ENCODE measurements at regions not wholly inside any gene's neighbourhood (a gene's known extent, or its start where the extent isn't known, plus 50 kb on each side); places are given as distances from the start of the nearest gene placed in this dataset.
A peak's percentile ranks its signal among the peaks of the same experiment; 100 is the strongest.

- FAIRE-seq = no peak
- TF ChIP-seq CTCF (IDR thresholded peaks at IDR 0.05; ENCODE audit: insufficient read depth, missing control alignments) = no peak
- DNase-seq (ENCODE audit: insufficient read length, low spot score) = no peak
Observed at GRCh38 chr2:75337619-75338018, 138.3 kb upstream of the TACR1 start.

- TF ChIP-seq CTCF (IDR thresholded peaks at IDR 0.05; ENCODE audit: insufficient read depth, missing control alignments) = no peak
- DNase-seq (ENCODE audit: insufficient read length, low spot score) (no peak), FAIRE-seq (no peak)
Observed at GRCh38 chr2:75337016-75337415, 137.7 kb upstream of the TACR1 start.

GRCh38 chr2:75336451-75336850 lies 137.1 kb upstream of the TACR1 start:
- TF ChIP-seq CTCF (IDR thresholded peaks at IDR 0.05; ENCODE audit: insufficient read depth, missing control alignments) = no peak
- FAIRE-seq (no peak), DNase-seq (ENCODE audit: insufficient read length, low spot score) (no peak)

GRCh38 chr2:75334076-75334475 lies 134.8 kb upstream of the TACR1 start:
- FAIRE-seq = no peak
- no peak for DNase-seq (ENCODE audit: insufficient read length, low spot score)
- no peak for TF ChIP-seq CTCF (IDR thresholded peaks at IDR 0.05; ENCODE audit: insufficient read depth, missing control alignments)

- no peak for DNase-seq (ENCODE audit: insufficient read length, low spot score)
- TF ChIP-seq CTCF (IDR thresholded peaks at IDR 0.05; ENCODE audit: insufficient read depth, missing control alignments) = no peak
- peak; percentile 78 for FAIRE-seq
Observed at GRCh38 chr2:75333646-75334045, 134.3 kb upstream of the TACR1 start.

- TF ChIP-seq CTCF (IDR thresholded peaks at IDR 0.05; ENCODE audit: insufficient read depth, missing control alignments) = no peak
- DNase-seq (ENCODE audit: insufficient read length, low spot score) = no peak
- FAIRE-seq = no peak
Observed at GRCh38 chr2:75328156-75328555, 128.8 kb upstream of the TACR1 start.

GRCh38 chr2:75327334-75327733 lies 128.0 kb upstream of the TACR1 start:
- no peak for FAIRE-seq
- TF ChIP-seq CTCF (IDR thresholded peaks at IDR 0.05; ENCODE audit: insufficient read depth, missing control alignments) = no peak
- DNase-seq (ENCODE audit: insufficient read length, low spot score) = no peak

Data from D721Med (cell line).